Globus pallidus (tissue), 1 donor: ENCODE measurements at regions not wholly inside any gene's neighbourhood (a gene's known extent, or its start where the extent isn't known, plus 50 kb on each side); places are given as distances from the start of the nearest gene placed in this dataset.

Experiments
- DNase-seq: peaks from one replicate; pipeline ENCODE4 v3.0.0-alpha.2; 2015; ENCODE audit warnings: low spot score

DNA sequence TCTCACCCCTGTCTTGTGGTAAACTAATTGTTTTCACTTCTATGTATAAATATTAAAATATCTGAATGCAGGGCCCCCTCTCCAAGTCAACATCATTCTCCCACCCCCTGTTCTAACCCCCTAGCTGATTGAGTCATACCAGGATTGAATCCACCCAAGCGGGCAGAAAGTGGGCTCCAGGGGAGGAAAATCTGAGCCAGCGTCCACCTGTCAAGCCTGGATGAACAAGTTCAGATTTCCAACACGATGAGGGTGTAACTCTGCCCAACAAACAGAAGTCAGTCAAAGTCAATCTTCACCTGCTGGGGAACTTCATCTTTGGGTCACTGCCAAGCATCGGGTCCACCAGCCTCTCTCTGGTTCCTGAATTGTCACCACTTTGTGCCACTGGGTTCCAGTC, 162.9 kb upstream of the CELF2 start:
- no peak for DNase-seq

DNA sequence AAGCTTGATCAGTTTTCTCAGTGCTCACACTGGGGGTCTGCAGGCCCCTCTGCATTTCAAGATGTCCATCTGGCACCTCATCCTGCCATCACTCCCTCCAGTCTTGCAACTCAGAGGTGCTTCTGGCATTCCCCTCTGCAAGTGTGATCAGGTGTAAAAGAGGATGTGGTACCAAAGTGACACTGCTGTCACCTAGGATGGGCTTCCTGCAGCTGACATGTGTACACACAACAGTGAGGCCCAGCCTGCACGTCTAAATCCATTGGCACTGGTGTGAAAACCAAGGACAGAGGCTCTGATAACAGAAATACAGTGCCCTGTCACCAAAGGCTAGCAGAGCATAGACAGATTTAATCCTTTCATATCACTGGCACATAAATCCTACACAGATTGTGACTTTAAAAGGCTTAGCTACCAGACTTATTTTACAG, 162.5 kb upstream of the CELF2 start:
- DNase-seq = no peak

DNA sequence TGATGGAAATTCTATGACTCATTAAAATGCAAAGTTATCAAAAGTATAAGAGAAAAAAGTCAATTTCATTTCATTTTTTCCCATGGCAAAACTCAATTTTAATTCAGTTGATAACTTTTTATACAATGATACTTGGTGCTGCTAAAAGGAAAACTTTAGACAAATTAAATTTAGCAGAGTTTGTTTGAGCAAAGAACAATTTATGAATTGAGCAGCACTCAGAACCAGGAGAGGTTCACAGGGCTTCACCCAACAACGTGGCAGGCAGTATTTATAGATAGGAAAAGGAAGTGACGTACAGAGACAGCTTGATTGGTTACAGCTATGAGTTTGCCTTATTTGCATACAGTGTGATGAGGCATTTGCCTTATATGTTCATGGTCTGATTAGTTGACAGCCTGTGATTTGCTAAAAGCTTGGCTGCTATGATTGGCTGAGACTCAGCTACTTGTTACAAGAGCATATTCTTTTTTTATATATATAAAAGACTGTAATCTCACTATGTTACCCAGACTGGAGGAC, 157.2 kb upstream of the CELF2 start:
- DNase-seq = no peak

DNA sequence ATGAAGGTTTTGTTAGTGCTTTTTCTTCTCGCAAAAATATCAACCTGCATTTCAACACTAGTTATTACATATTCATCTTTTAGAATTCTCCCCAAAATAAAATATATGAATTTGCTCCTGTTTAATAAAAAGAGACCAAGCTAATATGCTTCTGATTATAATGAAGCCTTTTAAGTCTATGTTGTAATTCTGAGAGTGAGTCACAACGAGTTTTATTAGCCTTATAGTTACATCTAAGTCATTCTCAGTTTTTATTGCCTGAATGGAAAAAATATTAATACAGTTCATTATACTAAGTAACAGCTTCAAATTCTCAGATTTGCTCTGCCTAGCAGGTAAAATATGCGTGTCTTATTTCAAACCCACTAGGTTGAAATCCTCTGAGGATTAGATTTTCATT, 152.4 kb upstream of the CELF2 start:
- no peak for DNase-seq

DNA sequence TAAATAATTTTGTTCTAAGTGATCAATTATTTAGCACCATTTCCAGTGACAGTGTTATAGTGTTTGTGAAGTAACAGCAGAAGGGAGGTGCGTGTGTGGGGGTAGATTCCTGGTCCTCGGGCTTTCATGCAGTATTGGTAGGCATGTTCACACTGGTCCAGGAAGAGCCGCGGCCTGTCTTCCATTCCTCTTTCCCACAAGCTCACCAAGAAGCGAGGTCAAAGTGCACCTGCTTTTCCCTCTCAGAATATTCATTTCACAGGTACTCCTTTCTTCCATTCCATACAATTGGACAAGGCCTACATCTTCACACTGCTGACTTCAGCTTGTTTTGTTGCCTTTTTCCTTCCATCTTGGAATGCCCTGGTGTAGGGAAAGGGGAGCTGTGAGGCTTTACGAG, 151.8 kb upstream of the CELF2 start:
- no peak for DNase-seq

DNA sequence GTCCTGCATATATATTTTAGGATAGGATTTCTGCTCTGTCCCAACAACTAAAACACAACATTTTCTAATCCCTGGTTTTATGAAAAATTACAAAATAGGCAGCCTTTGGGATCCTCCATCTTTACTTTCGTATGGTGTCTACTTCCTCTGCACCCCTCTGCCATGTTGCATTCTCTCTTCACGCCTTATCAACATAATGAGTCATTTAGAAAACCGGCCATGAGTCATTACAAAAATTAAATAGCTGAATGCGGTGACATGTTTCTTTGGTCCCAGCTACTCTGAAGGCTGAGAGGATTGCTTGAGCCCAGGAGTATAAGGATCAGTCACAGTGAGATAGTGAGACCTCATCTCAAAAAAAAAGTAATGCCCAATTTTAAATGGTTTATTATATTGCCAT, 148.1 kb upstream of the CELF2 start:
- DNase-seq = no peak

- DNase-seq = no peak
Measured at GRCh38 chr10:10870523-10871241, 147.0 kb upstream of the CELF2 start.

- no peak for DNase-seq
Measured at GRCh38 chr10:10871352-10871751, 146.3 kb upstream of the CELF2 start.

DNA sequence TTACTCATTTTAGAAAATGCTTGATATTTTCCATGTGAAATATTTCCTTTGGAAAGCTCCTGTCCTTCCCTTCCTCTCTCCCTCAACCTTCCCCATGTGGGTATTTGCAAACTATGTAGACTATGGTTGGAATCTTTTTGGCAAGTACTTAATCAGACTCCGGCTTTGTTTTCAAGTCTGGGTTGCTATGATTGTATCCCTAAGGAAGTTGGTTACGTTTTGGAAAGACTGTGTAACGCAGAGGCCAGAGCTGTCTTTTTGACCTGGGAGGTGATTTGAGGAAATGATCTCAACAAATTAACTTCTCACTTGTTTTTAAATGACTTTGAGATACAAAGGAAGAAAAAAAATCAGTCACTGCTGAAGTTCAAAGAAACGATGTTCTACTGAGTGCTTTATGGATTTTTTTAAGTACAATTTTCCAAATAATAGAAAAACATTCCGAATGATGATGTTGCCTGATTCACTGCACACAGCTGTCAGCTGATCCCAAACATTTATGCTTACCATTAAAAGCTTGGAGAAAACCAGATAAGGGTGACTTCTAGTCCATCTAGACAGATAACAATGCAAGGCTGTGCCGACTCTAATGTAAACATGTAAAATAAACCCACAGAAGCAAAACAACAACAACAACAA, 145.5 kb upstream of the CELF2 start:
- no peak for DNase-seq

- DNase-seq = no peak
Measured at GRCh38 chr10:10872764-10873163, 144.9 kb upstream of the CELF2 start.

GRCh38 chr10:10873289-10873688, 144.4 kb upstream of the CELF2 start:
- DNase-seq = no peak

DNA sequence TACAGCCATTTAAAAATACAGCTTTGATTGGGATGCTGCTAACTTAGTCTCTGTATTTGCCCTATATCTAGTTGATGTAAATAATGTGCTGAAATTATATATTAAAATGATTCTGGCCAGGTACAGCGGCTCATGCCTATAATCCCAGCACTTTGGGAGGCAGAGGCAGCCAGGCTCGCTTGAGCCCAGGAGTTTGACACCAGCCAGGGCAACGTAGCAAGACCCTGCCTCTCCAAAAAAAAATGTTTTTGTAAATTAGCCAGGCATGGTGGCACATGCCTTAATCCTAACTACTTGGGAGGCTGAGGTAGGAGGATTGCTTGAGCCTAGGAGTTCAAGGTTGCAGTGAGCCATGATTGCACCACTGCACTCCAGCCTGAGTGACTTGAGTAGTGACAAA, 143.8 kb upstream of the CELF2 start:
- no peak for DNase-seq

DNA sequence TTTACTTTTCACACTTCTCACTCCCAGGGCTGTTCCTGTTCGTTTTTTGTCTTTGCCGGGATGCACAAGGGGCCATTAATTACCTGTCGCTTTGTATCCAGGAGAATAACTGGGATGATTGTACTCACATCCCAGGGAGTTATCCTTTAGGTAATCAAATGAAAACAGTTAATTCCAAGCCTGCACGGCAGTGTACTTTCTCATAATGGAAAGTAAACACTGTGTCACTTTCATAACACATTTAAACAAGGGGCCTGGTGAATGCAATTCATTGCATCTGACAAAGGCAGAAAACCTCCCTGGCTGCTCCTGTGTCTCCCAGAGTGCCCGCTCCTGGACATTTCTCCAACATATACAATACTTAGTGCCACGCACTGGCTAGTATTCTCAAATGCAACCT, 138.7 kb upstream of the CELF2 start:
- no peak for DNase-seq

GRCh38 chr10:10881117-10881813, 136.4 kb upstream of the CELF2 start:
- DNase-seq = no peak

DNA sequence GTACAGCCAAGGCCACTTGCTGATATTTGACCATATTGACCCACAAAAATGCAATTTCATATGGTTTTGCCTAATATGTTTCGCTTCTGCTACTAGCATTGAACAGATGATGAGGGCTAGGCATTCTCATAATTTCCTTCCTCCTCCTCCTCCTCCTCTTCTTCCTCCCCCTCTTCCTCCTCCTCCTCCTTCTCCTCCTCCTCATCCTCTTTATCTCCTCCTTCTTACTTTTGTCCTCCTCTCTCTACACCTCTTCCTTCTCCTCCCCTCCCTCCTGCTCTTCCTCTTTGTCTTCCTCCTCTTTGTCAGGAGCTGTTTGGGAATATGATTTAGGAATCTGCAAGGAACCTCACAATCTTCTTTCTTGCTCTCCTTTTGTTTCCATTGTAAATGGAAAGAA, 133.9 kb upstream of the CELF2 start:
- DNase-seq = no peak

DNA sequence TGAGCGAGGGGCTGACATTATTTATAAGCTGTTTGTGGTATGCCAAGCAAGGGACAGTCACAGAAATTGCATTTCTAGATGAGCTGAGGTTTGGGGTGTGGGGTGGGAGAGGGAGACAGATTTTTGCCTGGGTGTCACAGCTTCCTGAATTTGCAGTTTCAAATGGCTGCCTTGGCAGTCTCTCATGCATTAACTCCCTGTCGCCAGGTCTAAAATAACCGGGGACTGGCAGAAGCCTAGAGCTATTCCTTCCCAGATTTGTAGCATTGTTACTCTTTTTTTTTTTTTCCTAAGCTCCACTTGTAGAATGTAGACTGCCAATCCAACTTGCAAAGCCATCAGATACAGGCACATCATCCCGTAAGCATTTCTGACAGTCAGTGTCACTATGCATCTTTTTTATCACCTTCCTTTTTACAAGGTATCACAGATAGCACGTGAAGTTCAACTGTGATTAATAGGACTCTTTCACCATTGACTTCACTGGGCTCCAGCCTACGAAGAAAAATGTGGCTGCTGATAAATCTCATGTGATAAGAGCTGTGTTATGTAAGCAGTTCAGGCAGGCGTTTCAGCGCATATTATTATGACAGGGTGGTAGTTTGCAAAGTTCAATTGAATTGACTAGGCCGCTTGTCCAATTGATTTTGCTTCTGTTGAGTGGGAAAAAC, 130.7 kb upstream of the CELF2 start:
- no peak for DNase-seq

DNA sequence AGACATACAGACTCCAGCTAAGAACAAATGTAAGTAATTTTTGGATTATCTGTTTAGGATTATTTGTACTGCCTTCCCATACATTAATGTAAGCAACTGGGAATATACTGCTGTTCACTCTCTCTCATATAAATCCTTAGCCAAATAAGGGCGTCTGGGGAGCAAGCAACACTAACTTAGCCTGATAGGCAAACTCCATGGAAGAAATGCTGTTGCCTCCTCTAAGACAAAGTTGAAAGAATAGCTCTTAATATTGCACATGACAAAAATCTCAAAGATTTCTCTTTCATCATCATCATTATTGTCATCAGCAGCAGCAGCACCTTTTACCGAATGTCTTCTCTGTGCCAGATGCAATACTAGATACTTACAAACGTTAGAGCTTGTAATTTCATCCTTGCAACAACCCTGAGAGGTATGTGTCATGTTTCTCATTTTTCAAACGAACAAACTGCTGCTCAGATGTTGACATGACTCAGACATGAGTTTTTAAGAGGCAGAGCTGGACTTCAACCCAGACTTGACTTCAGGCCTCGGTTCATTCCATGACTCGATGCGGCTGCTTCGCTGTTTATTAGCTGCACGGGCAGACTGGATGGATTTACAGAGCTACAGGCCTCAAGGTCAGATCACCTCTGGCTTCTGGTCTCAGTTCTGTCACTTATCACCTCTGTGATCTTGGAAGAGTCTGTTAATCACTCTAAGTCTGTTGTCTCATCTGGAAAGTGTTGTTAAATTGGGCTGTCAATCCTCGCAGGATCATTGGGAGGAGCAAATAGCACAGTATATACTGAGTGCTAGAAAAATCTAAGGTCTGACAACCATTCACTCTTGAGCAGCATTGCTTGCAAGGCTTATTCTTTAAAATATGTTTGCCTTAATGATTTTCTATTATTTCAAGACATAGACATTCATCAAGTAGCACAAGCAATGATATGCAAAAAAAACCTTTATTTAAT, 126.3 kb upstream of the CELF2 start:
- DNase-seq = no peak

DNA sequence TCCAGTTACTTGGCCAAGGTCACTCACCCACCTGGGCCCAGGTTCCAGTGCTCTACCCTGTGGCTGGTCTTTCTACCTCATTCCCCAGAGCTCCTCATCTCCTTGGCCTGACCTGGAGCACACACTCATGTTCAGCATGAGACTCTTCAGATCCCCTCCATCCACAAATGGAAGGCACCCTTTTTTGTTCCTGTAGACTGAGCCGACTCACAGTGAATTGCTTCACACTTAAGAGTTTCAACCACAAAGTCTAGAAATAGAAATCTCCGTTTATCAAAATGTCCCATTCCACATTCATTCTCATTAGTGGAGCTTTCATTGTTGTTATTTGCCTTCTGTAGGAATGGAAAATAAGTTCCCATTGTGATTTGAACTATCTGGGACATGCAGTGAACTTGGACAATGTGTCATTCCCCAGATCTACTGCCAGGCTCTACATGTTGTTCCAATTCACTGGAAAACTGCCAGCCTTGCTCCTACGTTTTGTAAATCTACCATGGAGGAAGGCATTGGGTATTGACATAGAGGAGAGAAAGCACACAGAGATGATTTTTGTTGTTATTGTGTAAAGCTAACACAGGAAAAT, 125.3 kb upstream of the CELF2 start:
- no peak for DNase-seq

DNA sequence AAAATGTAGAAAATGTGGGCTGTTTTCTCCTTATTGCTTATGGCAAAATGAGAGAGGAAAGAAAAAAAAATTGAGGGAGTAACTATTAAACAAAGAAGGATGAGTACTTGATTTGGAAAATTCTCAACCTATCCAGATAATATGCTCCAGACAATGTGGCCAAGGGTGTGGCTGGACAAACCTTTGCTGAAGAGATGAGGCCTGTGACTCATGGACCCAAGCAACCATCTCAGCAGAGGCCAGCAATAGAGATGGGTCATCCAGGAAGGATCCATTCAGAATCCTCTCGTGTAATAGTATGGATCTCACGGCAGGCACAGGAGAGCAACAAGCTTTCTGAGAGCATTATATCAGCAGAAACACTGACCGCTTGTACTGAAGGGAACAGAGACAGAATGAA, 120.3 kb upstream of the CELF2 start:
- no peak for DNase-seq

GRCh38 chr10:10901906-10902305, 115.8 kb upstream of the CELF2 start:
- no peak for DNase-seq

GRCh38 chr10:10902951-10903350, 114.7 kb upstream of the CELF2 start:
- no peak for DNase-seq
